ENCODE measurements at regions not wholly inside any gene's neighbourhood (a gene's known extent, or its start where the extent isn't known, plus 50 kb on each side); places are given as distances from the start of the nearest gene placed in this dataset.
A peak's percentile ranks its signal among the peaks of the same experiment; 100 is the strongest.

- ATAC-seq: peak in 2 of 4 donors; percentile 44 to 65
- Histone ChIP-seq H3K4me1 (no peaks in the 10 kb centered on the region), H3K27me3 (peaks cover 0 to 3% (median 0%) of the 10 kb centered on the region in 4 donors), H3K9me3 (no peaks in the 10 kb centered on the region), H3K27ac (no peak overlapping the region), H3K36me3 (no peaks in the 10 kb centered on the region), H3K4me3 (no peak overlapping the region)
- peak in 1 of 6 donors; percentile 8 for DNase-seq
- TF ChIP-seq CTCF (IDR thresholded peaks at IDR 0.05): no peak
- FAIRE-seq: no peak
- 68 to 71% methylated on average over 4 of the region's 4 CpGs for WGBS, 2 donors
- intact Hi-C loops (cut with DNase I): no loop called here
Measured at GRCh38 chr7:124263232-124263827, 230.5 kb upstream of the TMEM229A start.

GRCh38 chr7:124261710-124262109 is 228.8 kb upstream of the TMEM229A start:
- no peak for FAIRE-seq
- intact Hi-C loops (cut with DNase I): no loop called here
- H3K36me3 ChIP-seq: no peaks in the 10 kb centered on the region
- ATAC-seq: no peak
- no peak for TF ChIP-seq CTCF (IDR thresholded peaks at IDR 0.05)
- no peak overlapping the region for H3K4me3 ChIP-seq
- 46% methylated on average over 2 of the region's 2 CpGs for WGBS, 2 donors
- H3K4me1 ChIP-seq: no peaks in the 10 kb centered on the region
- H3K27ac ChIP-seq: no peak overlapping the region
- no peaks in the 10 kb centered on the region for H3K9me3 ChIP-seq
- H3K27me3 ChIP-seq: peaks cover 0 to 3% (median 0%) of the 10 kb centered on the region in 4 donors
- DNase-seq: no peak

GRCh38 chr7:124257638-124258308 is 224.9 kb upstream of the TMEM229A start:
- H3K4me1 ChIP-seq: no peaks in the 10 kb centered on the region
- intact Hi-C loops (cut with DNase I): no loop called here
- ATAC-seq (no peak), DNase-seq (no peak), FAIRE-seq (no peak)
- H3K36me3 ChIP-seq: no peaks in the 10 kb centered on the region
- no peak overlapping the region for H3K27ac ChIP-seq
- WGBS, 2 donors: 31 to 35% methylated on average over 5 of the region's 5 CpGs
- no peak overlapping the region for H3K4me3 ChIP-seq
- no peaks in the 10 kb centered on the region for H3K9me3 ChIP-seq
- no peak for TF ChIP-seq CTCF (IDR thresholded peaks at IDR 0.05)
- H3K27me3 ChIP-seq: peaks cover 0 to 3% (median 0%) of the 10 kb centered on the region in 4 donors

- no peaks in the 10 kb centered on the region for H3K27me3 ChIP-seq
- 21 to 24% methylated on average over 4 of the region's 4 CpGs for WGBS, 2 donors
- H3K36me3 ChIP-seq: no peaks in the 10 kb centered on the region
- intact Hi-C loops (cut with DNase I): no loop called here
- ATAC-seq (no peak), FAIRE-seq (no peak), DNase-seq (no peak)
- no peaks in the 10 kb centered on the region for H3K4me1 ChIP-seq
- no peak for TF ChIP-seq CTCF (IDR thresholded peaks at IDR 0.05)
- H3K9me3 ChIP-seq: no peaks in the 10 kb centered on the region
- no peak overlapping the region for H3K27ac ChIP-seq
- H3K4me3 ChIP-seq: no peak overlapping the region
Measured at GRCh38 chr7:124255041-124255655, 222.3 kb upstream of the TMEM229A start.

GRCh38 chr7:124254396-124254795 is 221.5 kb upstream of the TMEM229A start:
- intact Hi-C loops (cut with DNase I): no loop called here
- Histone ChIP-seq H3K36me3 (no peaks in the 10 kb centered on the region), H3K27me3 (no peaks in the 10 kb centered on the region), H3K4me1 (no peaks in the 10 kb centered on the region), H3K9me3 (no peaks in the 10 kb centered on the region), H3K27ac (no peak overlapping the region), H3K4me3 (no peak overlapping the region)
- DNase-seq: no peak
- no peak for FAIRE-seq
- no peak for ATAC-seq
- no peak for TF ChIP-seq CTCF (IDR thresholded peaks at IDR 0.05)

All from pancreas (tissue), 10 donors.